VCaP (cell line): ENCODE measurements at regions not wholly inside any gene's neighbourhood (a gene's known extent, or its start where the extent isn't known, plus 50 kb on each side); places are given as distances from the start of the nearest gene placed in this dataset.

Experiments
- H3K27ac ChIP-seq: fragments of 450-650 bp; 2 replicates; pipeline ENCODE4 v1.5.1; 2017
- CTCF ChIP-seq: fragments of 450-650 bp; conservative IDR thresholded peaks from 2 replicates; pipeline ENCODE4 v1.5.1; 2017; ENCODE audit warnings: mild to moderate bottlenecking, moderate library complexity

DNA sequence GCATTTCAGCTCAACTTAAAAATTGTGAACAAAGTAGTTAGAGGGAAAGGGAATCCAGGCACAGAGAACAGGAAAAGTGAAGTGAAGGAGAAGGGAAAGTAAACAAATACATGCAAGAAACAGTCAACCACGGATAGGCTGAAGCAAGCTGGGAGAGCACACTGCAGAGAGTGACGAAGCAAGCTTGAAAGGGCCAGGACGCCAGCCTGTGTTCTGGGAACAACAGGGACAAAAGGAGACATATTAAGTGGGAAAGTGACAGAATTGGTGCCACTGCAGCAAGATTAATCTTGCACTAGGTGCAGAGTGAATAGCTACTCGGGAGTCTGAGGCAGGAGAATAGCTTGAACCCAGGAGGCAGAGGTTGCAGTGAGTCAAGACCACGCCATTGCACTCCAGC is 197.3 kb downstream of the SOX11 start:
- H3K27ac ChIP-seq, result peak overlapping the region; percentile 48; the same call in 1 of the 2 replicates
- no peak for TF ChIP-seq CTCF

GRCh38 chr2:5894355-5894754 is 202.2 kb downstream of the SOX11 start:
- H3K27ac ChIP-seq, result no peak overlapping the region
- TF ChIP-seq CTCF, result no peak

GRCh38 chr2:5895284-5895683 is 203.1 kb downstream of the SOX11 start:
- no peak for TF ChIP-seq CTCF
- H3K27ac ChIP-seq, result no peak overlapping the region

- no peak for TF ChIP-seq CTCF
- no peak overlapping the region for H3K27ac ChIP-seq
These were observed 205.1 kb downstream of the SOX11 start for GRCh38 chr2:5897249-5897648.

DNA sequence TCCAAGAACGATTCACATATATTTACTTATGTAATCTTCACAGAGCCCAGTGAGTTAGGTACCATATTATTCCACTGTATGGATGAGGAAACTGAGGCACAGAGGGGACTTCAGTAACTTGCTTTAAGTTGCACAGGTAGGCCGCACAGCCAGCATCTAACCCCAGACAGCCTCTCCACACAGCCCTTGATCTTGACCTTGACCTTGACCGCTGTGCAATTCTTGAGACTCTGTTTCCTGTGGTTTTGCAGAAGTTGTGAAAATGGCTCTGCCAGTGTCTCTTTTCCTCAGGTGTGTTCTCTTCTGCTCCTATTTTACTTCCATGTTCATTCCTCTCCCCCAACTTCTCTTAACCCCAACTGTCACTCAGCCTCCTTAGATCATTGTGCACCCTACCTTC is 206.5 kb downstream of the SOX11 start:
- H3K27ac ChIP-seq, result no peak overlapping the region
- TF ChIP-seq CTCF, result no peak

GRCh38 chr2:5905661-5906060 is 213.5 kb downstream of the SOX11 start:
- no peak for TF ChIP-seq CTCF
- H3K27ac ChIP-seq, result no peak overlapping the region

DNA sequence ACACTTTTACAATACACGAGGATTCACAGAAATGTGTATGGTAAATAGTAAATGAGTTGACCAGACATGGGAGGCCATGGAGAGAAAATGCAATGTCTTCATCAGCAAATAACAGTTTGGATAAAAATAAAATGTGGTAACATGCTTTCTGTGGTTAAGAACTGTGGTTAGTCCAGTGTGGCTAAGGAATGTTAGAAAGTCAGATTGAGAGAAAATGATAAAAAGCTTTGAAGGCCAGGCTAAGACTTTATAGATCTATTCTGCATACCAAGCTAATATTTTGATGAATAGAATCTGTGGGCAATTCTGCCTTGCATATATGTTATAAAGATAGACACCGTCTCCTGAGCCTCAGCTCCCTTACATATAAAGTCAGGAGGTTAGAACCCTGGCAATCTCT is 215.9 kb downstream of the SOX11 start:
- no peak overlapping the region for H3K27ac ChIP-seq
- TF ChIP-seq CTCF, result no peak

- TF ChIP-seq CTCF, result no peak
- H3K27ac ChIP-seq, result no peak overlapping the region
These were observed 219.5 kb downstream of the SOX11 start for GRCh38 chr2:5911718-5912117.
